ENCODE measurements at regions not wholly inside any gene's neighbourhood (a gene's known extent, or its start where the extent isn't known, plus 50 kb on each side); places are given as distances from the start of the nearest gene placed in this dataset.
"Not testable (repeated sequence)": the region's sequence is repeated elsewhere in the genome, so short reads cannot be mapped to it uniquely, and the experiment has no call there.

GRCh38 chr3:176141837-176142236, 1055.4 kb downstream of the TBL1XR1 start:
- no peak overlapping the region for H3K4me3 ChIP-seq
- H3K4me1 ChIP-seq: no peaks in the 10 kb centered on the region
- no peaks in the 10 kb centered on the region for H3K27me3 ChIP-seq
- no peak overlapping the region for H3K27ac ChIP-seq
- TF ChIP-seq CTCF (IDR thresholded peaks at IDR 0.05 in 4 of 5, conservative IDR thresholded peaks at IDR 0.05 in 1 of 5) (no peak), POLR2A (IDR thresholded peaks at IDR 0.05) (no peak)
- in situ Hi-C loops (cut with MboI; ENCODE audit: low sequenced_read_pairs in 4 of 4): no loop called here
- DNase-seq: no peak
- H3K9me3 ChIP-seq: no peaks in the 10 kb centered on the region
- no peaks in the 10 kb centered on the region for H3K36me3 ChIP-seq
- no peak for ATAC-seq
- intact Hi-C loops (cut with DNase I; ENCODE audit: low total_unique reads): no loop called here

- Histone ChIP-seq H3K9me3 (no peaks in the 10 kb centered on the region), H3K27me3 (no peaks in the 10 kb centered on the region), H3K27ac (no peak overlapping the region), H3K4me1 (no peaks in the 10 kb centered on the region), H3K36me3 (no peaks in the 10 kb centered on the region), H3K4me3 (no peak overlapping the region)
- intact Hi-C loops (cut with DNase I; ENCODE audit: low total_unique reads) (no loop called here), in situ Hi-C loops (cut with MboI; ENCODE audit: low sequenced_read_pairs in 4 of 4) (no loop called here)
- DNase-seq (no peak), ATAC-seq (no peak)
- TF ChIP-seq POLR2A (IDR thresholded peaks at IDR 0.05) (no peak), CTCF (IDR thresholded peaks at IDR 0.05 in 4 of 5, conservative IDR thresholded peaks at IDR 0.05 in 1 of 5) (no peak)
These were observed 1076.8 kb downstream of the TBL1XR1 start for GRCh38 chr3:176120507-176120906.

- no peaks in the 10 kb centered on the region for H3K9me3 ChIP-seq
- DNase-seq (no peak), ATAC-seq (no peak)
- in situ Hi-C loops (cut with MboI; ENCODE audit: low sequenced_read_pairs in 4 of 4): no loop called here
- TF ChIP-seq CTCF (IDR thresholded peaks at IDR 0.05 in 4 of 5, conservative IDR thresholded peaks at IDR 0.05 in 1 of 5): no peak
- TF ChIP-seq POLR2A (IDR thresholded peaks at IDR 0.05): no peak
- no peak overlapping the region for H3K4me3 ChIP-seq
- no peak overlapping the region for H3K27ac ChIP-seq
- intact Hi-C loops (cut with DNase I; ENCODE audit: low total_unique reads): no loop called here
- H3K4me1 ChIP-seq: no peaks in the 10 kb centered on the region
- no peaks in the 10 kb centered on the region for H3K27me3 ChIP-seq
- no peaks in the 10 kb centered on the region for H3K36me3 ChIP-seq
These were observed 1077.5 kb downstream of the TBL1XR1 start for GRCh38 chr3:176119826-176120225.

GRCh38 chr3:176106380-176106779, 1090.9 kb downstream of the TBL1XR1 start:
- Histone ChIP-seq H3K4me1 (no peaks in the 10 kb centered on the region), H3K27me3 (no peaks in the 10 kb centered on the region), H3K9me3 (no peaks in the 10 kb centered on the region), H3K36me3 (no peaks in the 10 kb centered on the region), H3K4me3 (no peak overlapping the region), H3K27ac (no peak overlapping the region)
- intact Hi-C loops (cut with DNase I; ENCODE audit: low total_unique reads) (no loop called here), in situ Hi-C loops (cut with MboI; ENCODE audit: low sequenced_read_pairs in 4 of 4) (no loop called here)
- DNase-seq (no peak), ATAC-seq (no peak)
- no peak for TF ChIP-seq POLR2A (IDR thresholded peaks at IDR 0.05)
- no peak for TF ChIP-seq CTCF (IDR thresholded peaks at IDR 0.05 in 4 of 5, conservative IDR thresholded peaks at IDR 0.05 in 1 of 5)

GRCh38 chr3:176097027-176097426, 1100.3 kb downstream of the TBL1XR1 start:
- TF ChIP-seq CTCF (IDR thresholded peaks at IDR 0.05 in 4 of 5, conservative IDR thresholded peaks at IDR 0.05 in 1 of 5) (no peak), POLR2A (IDR thresholded peaks at IDR 0.05) (no peak)
- Histone ChIP-seq H3K27ac (no peak overlapping the region), H3K9me3 (no peaks in the 10 kb centered on the region), H3K36me3 (no peaks in the 10 kb centered on the region), H3K27me3 (no peaks in the 10 kb centered on the region), H3K4me1 (no peaks in the 10 kb centered on the region), H3K4me3 (no peak overlapping the region)
- intact Hi-C loops (cut with DNase I; ENCODE audit: low total_unique reads) (no loop called here), in situ Hi-C loops (cut with MboI; ENCODE audit: low sequenced_read_pairs in 4 of 4) (no loop called here)
- ATAC-seq: no peak
- DNase-seq: no peak

GRCh38 chr3:176093892-176094291, 1103.4 kb downstream of the TBL1XR1 start:
- intact Hi-C loops (cut with DNase I; ENCODE audit: low total_unique reads); in situ Hi-C loops (cut with MboI; ENCODE audit: low sequenced_read_pairs in 4 of 4); DNase-seq; H3K36me3 ChIP-seq; H3K4me3 ChIP-seq; ATAC-seq; H3K9me3 ChIP-seq; H3K27ac ChIP-seq; H3K27me3 ChIP-seq; H3K4me1 ChIP-seq: not testable (repeated sequence)

Data from gastrocnemius medialis (tissue), 4 donors.